Epithelial cell of esophagus (primary cell): ENCODE measurements at regions not wholly inside any gene's neighbourhood (a gene's known extent, or its start where the extent isn't known, plus 50 kb on each side); places are given as distances from the start of the nearest gene placed in this dataset.

Source experiments
- DNase-seq: peaks from one replicate; pipeline ENCODE4 v3.0.0; 2010; ENCODE audit warnings: low read depth
- H3K4me3 ChIP-seq: 2 replicates; pipeline ENCODE4 v1.5.1; 2011; ENCODE audit warnings: mild to moderate bottlenecking, low read length, control low read depth
- CTCF ChIP-seq: IDR thresholded peaks from 2 replicates; pipeline ENCODE4 v1.5.1; 2011; ENCODE audit warnings: low read depth, mild to moderate bottlenecking, low read length, control low read depth, inconsistent platforms; ENCODE audit not compliant: insufficient read depth; ENCODE audit errors: missing control alignments

- no peak for TF ChIP-seq CTCF
- H3K4me3 ChIP-seq = no peak overlapping the region
- no peak for DNase-seq
Measured at GRCh38 chrX:21289232-21289631, 85.0 kb upstream of the CNKSR2 start.

GRCh38 chrX:21295246-21295820, 78.9 kb upstream of the CNKSR2 start:
- no peak overlapping the region for H3K4me3 ChIP-seq
- TF ChIP-seq CTCF = no peak
- no peak for DNase-seq

- no peak for DNase-seq
- TF ChIP-seq CTCF = no peak
- H3K4me3 ChIP-seq = no peak overlapping the region
Measured at GRCh38 chrX:21305799-21306336, 68.3 kb upstream of the CNKSR2 start.

GRCh38 chrX:21319323-21319722, 54.9 kb upstream of the CNKSR2 start:
- no peak for DNase-seq
- H3K4me3 ChIP-seq = no peak overlapping the region
- no peak for TF ChIP-seq CTCF
